ENCODE measurements at regions not wholly inside any gene's neighbourhood (a gene's known extent, or its start where the extent isn't known, plus 50 kb on each side); places are given as distances from the start of the nearest gene placed in this dataset.

- TF ChIP-seq, protein P1, sequence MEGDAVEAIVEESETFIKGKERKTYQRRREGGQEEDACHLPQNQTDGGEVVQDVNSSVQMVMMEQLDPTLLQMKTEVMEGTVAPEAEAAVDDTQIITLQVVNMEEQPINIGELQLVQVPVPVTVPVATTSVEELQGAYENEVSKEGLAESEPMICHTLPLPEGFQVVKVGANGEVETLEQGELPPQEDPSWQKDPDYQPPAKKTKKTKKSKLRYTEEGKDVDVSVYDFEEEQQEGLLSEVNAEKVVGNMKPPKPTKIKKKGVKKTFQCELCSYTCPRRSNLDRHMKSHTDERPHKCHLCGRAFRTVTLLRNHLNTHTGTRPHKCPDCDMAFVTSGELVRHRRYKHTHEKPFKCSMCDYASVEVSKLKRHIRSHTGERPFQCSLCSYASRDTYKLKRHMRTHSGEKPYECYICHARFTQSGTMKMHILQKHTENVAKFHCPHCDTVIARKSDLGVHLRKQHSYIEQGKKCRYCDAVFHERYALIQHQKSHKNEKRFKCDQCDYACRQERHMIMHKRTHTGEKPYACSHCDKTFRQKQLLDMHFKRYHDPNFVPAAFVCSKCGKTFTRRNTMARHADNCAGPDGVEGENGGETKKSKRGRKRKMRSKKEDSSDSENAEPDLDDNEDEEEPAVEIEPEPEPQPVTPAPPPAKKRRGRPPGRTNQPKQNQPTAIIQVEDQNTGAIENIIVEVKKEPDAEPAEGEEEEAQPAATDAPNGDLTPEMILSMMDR (IDR thresholded peaks at IDR 0.05): no peak
- TF ChIP-seq POLR2A (IDR thresholded peaks at IDR 0.05): no peak
- no peak for TF ChIP-seq POLR2AphosphoS5 (IDR thresholded peaks at IDR 0.05)
Observed at GRCh38 chr4:14919785-14920184, 82.5 kb upstream of the CPEB2 start.
